GM21529 (cell line): ENCODE measurements at regions not wholly inside any gene's neighbourhood (a gene's known extent, or its start where the extent isn't known, plus 50 kb on each side); places are given as distances from the start of the nearest gene placed in this dataset.

Experiments
- ATAC-seq: cut with Tn5 transposase; IDR thresholded peaks from one replicate; pipeline ENCODE4 v1.9.1; 2021; ENCODE audit not compliant: unreplicated experiment

GRCh38 chr6:23278180-23278532, 708.8 kb downstream of the HDGFL1 start:
- ATAC-seq = no peak

- no peak for ATAC-seq
Observed at GRCh38 chr6:23280437-23280836, 711.1 kb downstream of the HDGFL1 start.

- no peak for ATAC-seq
Observed at GRCh38 chr6:23282252-23283021, 713.1 kb downstream of the HDGFL1 start.

GRCh38 chr6:23293653-23294052, 724.3 kb downstream of the HDGFL1 start:
- ATAC-seq = no peak

GRCh38 chr6:23301556-23301955, 732.2 kb downstream of the HDGFL1 start:
- ATAC-seq = no peak

- ATAC-seq = no peak
Observed at GRCh38 chr6:23302514-23302913, 733.1 kb downstream of the HDGFL1 start.

- ATAC-seq = no peak
Observed at GRCh38 chr6:23305325-23305943, 736.1 kb downstream of the HDGFL1 start.

- no peak for ATAC-seq
Observed at GRCh38 chr6:23306251-23306950, 737.0 kb downstream of the HDGFL1 start.

GRCh38 chr6:23307516-23307915, 738.1 kb downstream of the HDGFL1 start:
- no peak for ATAC-seq

- no peak for ATAC-seq
Observed at GRCh38 chr6:23308166-23308565, 738.8 kb downstream of the HDGFL1 start.

GRCh38 chr6:23311211-23311610, 741.8 kb downstream of the HDGFL1 start:
- ATAC-seq = no peak

GRCh38 chr6:23316131-23316530, 746.8 kb downstream of the HDGFL1 start:
- no peak for ATAC-seq

- ATAC-seq = no peak
Observed at GRCh38 chr6:23316931-23317330, 747.6 kb downstream of the HDGFL1 start.

- ATAC-seq = no peak
Observed at GRCh38 chr6:23319582-23319981, 750.2 kb downstream of the HDGFL1 start.

GRCh38 chr6:23320471-23321015, 751.2 kb downstream of the HDGFL1 start:
- no peak for ATAC-seq

GRCh38 chr6:23323897-23324296, 754.5 kb downstream of the HDGFL1 start:
- no peak for ATAC-seq

- no peak for ATAC-seq
Observed at GRCh38 chr6:23325065-23325464, 755.7 kb downstream of the HDGFL1 start.

GRCh38 chr6:23327621-23328020, 758.3 kb downstream of the HDGFL1 start:
- ATAC-seq = no peak

GRCh38 chr6:23329086-23329485, 759.7 kb downstream of the HDGFL1 start:
- ATAC-seq = no peak

- ATAC-seq = no peak
Observed at GRCh38 chr6:23330632-23331031, 761.3 kb downstream of the HDGFL1 start.

- no peak for ATAC-seq
Observed at GRCh38 chr6:23334360-23334759, 765.0 kb downstream of the HDGFL1 start.

GRCh38 chr6:23335894-23336293, 766.5 kb downstream of the HDGFL1 start:
- ATAC-seq = no peak
